ENCODE measurements at regions not wholly inside any gene's neighbourhood (a gene's known extent, or its start where the extent isn't known, plus 50 kb on each side); places are given as distances from the start of the nearest gene placed in this dataset.

- no peak overlapping the region for H3K4me3 ChIP-seq (ENCODE audit: low read depth, low read length)
- no peak for DNase-seq (ENCODE audit: low read depth)
- no peak for TF ChIP-seq CTCF (conservative IDR thresholded peaks at IDR 0.05; ENCODE audit: low read depth, low read length)
Measured at GRCh38 chr1:103362348-103363007, 163.0 kb upstream of the RNPC3 start.

GRCh38 chr1:103353391-103353790 lies 172.1 kb upstream of the RNPC3 start:
- no peak overlapping the region for H3K4me3 ChIP-seq (ENCODE audit: low read depth, low read length)
- TF ChIP-seq CTCF (conservative IDR thresholded peaks at IDR 0.05; ENCODE audit: low read depth, low read length), result no peak
- no peak for DNase-seq (ENCODE audit: low read depth)

GRCh38 chr1:103348136-103348535 lies 177.4 kb upstream of the RNPC3 start:
- no peak for TF ChIP-seq CTCF (conservative IDR thresholded peaks at IDR 0.05; ENCODE audit: low read depth, low read length)

GRCh38 chr1:103344930-103345329 lies 180.6 kb upstream of the RNPC3 start:
- DNase-seq (ENCODE audit: low read depth), result no peak
- TF ChIP-seq CTCF (conservative IDR thresholded peaks at IDR 0.05; ENCODE audit: low read depth, low read length), result no peak
- no peak overlapping the region for H3K4me3 ChIP-seq (ENCODE audit: low read depth, low read length)

More at GRCh38 chr1:103348136-103348535, 177.4 kb upstream of the RNPC3 start:
- DNase-seq (ENCODE audit: low read depth), result no peak
- no peak overlapping the region for H3K4me3 ChIP-seq (ENCODE audit: low read depth, low read length)

GRCh38 chr1:103341377-103341880 lies 184.1 kb upstream of the RNPC3 start:
- no peak for TF ChIP-seq CTCF (conservative IDR thresholded peaks at IDR 0.05; ENCODE audit: low read depth, low read length)
- peak; percentile 17 for DNase-seq (ENCODE audit: low read depth)
- H3K4me3 ChIP-seq (ENCODE audit: low read depth, low read length), result no peak overlapping the region

GRCh38 chr1:103337779-103338178 lies 187.7 kb upstream of the RNPC3 start:
- no peak for TF ChIP-seq CTCF (conservative IDR thresholded peaks at IDR 0.05; ENCODE audit: low read depth, low read length)
- no peak overlapping the region for H3K4me3 ChIP-seq (ENCODE audit: low read depth, low read length)
- no peak for DNase-seq (ENCODE audit: low read depth)

GRCh38 chr1:103336408-103336807 lies 189.1 kb upstream of the RNPC3 start:
- no peak for DNase-seq (ENCODE audit: low read depth)
- TF ChIP-seq CTCF (conservative IDR thresholded peaks at IDR 0.05; ENCODE audit: low read depth, low read length), result no peak
- no peak overlapping the region for H3K4me3 ChIP-seq (ENCODE audit: low read depth, low read length)

Measured in choroid plexus epithelial cell (primary cell).